ENCODE measurements at regions not wholly inside any gene's neighbourhood (a gene's known extent, or its start where the extent isn't known, plus 50 kb on each side); places are given as distances from the start of the nearest gene placed in this dataset.

GRCh38 chr14:71247106-71247505 is 339.8 kb downstream of the PCNX1 start:
- TF ChIP-seq CTCF (conservative IDR thresholded peaks at IDR 0.05; ENCODE audit: low read length) (no peak), EZH2phosphoT487 (IDR thresholded peaks at IDR 0.05; ENCODE audit: borderline replicate concordance) (no peak)

Measured in Loucy (cell line).